ENCODE measurements at regions not wholly inside any gene's neighbourhood (a gene's known extent, or its start where the extent isn't known, plus 50 kb on each side); places are given as distances from the start of the nearest gene placed in this dataset.

- TF ChIP-seq POLR2A (IDR thresholded peaks at IDR 0.05) (no peak), CTCF (IDR thresholded peaks at IDR 0.05) (no peak)
These were observed 129.4 kb downstream of the SPRY2 start for GRCh38 chr13:80211566-80211965.

Measured in heart left ventricle (tissue), 13 donors.